GM12891 (cell line): ENCODE measurements at regions not wholly inside any gene's neighbourhood (a gene's known extent, or its start where the extent isn't known, plus 50 kb on each side); places are given as distances from the start of the nearest gene placed in this dataset.

ENCODE experiments used
- PAX5 ChIP-seq: IDR thresholded peaks from 2 replicates; pipeline ENCODE4 v1.6.1; 2011; ENCODE audit warnings: low read length, moderate library complexity, mild to moderate bottlenecking; ENCODE audit not compliant: insufficient read depth, severe bottlenecking
- POLR2A ChIP-seq: IDR thresholded peaks from 2 replicates; pipeline ENCODE4 v1.6.1; 2011; ENCODE audit warnings: low read depth, low read length, control low read depth
- POLR2AphosphoS5 ChIP-seq: IDR thresholded peaks from 2 replicates; pipeline ENCODE4 v1.6.1; 2011; ENCODE audit warnings: low read depth, low read length, control low read depth
- POU2F2 ChIP-seq: IDR thresholded peaks from 2 replicates; pipeline ENCODE4 v1.6.1; 2011; ENCODE audit warnings: low read depth, mild to moderate bottlenecking, control low read depth, low read length, moderate library complexity
- SPI1 ChIP-seq: IDR thresholded peaks from 2 replicates; pipeline ENCODE4 v1.6.1; 2011; ENCODE audit warnings: low read depth, low read length, control low read depth
- TAF1 ChIP-seq: IDR thresholded peaks from 2 replicates; pipeline ENCODE4 v1.6.1; 2011; ENCODE audit warnings: low read depth, low read length, control low read depth

DNA sequence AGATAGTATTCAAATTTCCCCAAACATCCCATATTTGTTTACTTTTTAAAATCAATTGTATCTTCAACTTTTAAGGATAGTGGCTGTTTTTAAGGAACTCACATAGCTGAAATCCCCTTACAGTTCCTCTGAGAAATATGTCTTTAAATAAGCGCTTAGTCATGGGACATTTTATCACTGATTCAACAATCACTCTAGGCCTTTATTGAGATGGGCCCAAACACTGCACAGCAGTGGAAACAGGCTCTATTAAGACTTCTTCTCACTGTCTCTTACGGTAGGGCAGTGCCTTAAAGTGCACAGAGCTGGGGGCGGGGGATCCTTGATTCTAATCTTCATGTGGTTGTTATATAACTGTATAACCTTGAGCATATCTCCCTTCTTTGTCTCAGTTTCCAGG lies 59.8 kb upstream of the RREB1 start:
- TF ChIP-seq POLR2AphosphoS5 (no peak), POLR2A (no peak), SPI1 (no peak), POU2F2 (no peak), TAF1 (no peak), PAX5 (no peak)
